HEK293 (cell line): ENCODE measurements at regions not wholly inside any gene's neighbourhood (a gene's known extent, or its start where the extent isn't known, plus 50 kb on each side); places are given as distances from the start of the nearest gene placed in this dataset.
A peak's percentile ranks its signal among the peaks of the same experiment; 100 is the strongest.

Experiments used
- CTCF ChIA-PET: fragments of 350-600 bp; formaldehyde crosslinking; extraction: SDS; loops from one replicate; lab custom pipeline; 2021; ENCODE audit warnings: antibody characterized with exemption; lab: Yijun Ruan, JAX
- POLR2A ChIA-PET: fragments of 300-600 bp; formaldehyde crosslinking; extraction: SDS; loops from one replicate; lab custom pipeline; 2020; ENCODE audit warnings: antibody characterized with exemption, inconsistent platforms; lab: Yijun Ruan, JAX
- H3K27ac ChIP-seq: fragments of 200-500 bp; sonication (Bioruptor generic); 2 replicates; pipeline ENCODE4 v1.5.1; 2014; ENCODE audit warnings: low read depth, low read length, control low read depth, inconsistent platforms; ENCODE audit errors: extremely low read depth
- H3K36me3 ChIP-seq, 2 experiments: fragments of 200-500 bp in 1 of 2; sonication (Bioruptor generic) in 1 of 2; 1 replicate in 1 of 2; 2 replicates in 1 of 2; pipeline ENCODE4 v1.5.1; 2014 to 2017; ENCODE audit warnings: inconsistent platforms in 2 of 2, low read length in 2 of 2; ENCODE audit not compliant: control insufficient read depth in 2 of 2, insufficient read depth in 1 of 2
- H3K4me1 ChIP-seq: fragments of 200-500 bp; sonication (Bioruptor generic); 2 replicates; pipeline ENCODE4 v1.5.1; 2014; ENCODE audit warnings: mild to moderate bottlenecking, low read length, inconsistent platforms; ENCODE audit not compliant: control insufficient read depth, insufficient read depth
- H3K4me3 ChIP-seq: 2 replicates; pipeline ENCODE4 v1.5.1; 2011; ENCODE audit warnings: low read depth, mild to moderate bottlenecking, control low read depth, low read length, moderate library complexity
- H3K9me3 ChIP-seq: fragments of 200-500 bp; sonication (Bioruptor generic); 2 replicates; pipeline ENCODE4 v1.5.1; 2014; ENCODE audit warnings: low read depth, low read length, inconsistent platforms; ENCODE audit not compliant: control insufficient read depth, insufficient read depth
- GLIS1 ChIP-seq: fragments of 450-650 bp; formaldehyde crosslinking; IDR thresholded peaks from 2 replicates; pipeline ENCODE4 v1.5.1; 2016; ENCODE audit warnings: missing biosample characterization, missing genetic modification characterization
- MYNN ChIP-seq: fragments of 450-650 bp; formaldehyde crosslinking; IDR thresholded peaks from 2 replicates; pipeline ENCODE4 v1.5.1; 2016; ENCODE audit warnings: missing biosample characterization, missing genetic modification characterization, borderline replicate concordance
- RBAK ChIP-seq: fragments of 450-650 bp; formaldehyde crosslinking; IDR thresholded peaks from 2 replicates; pipeline ENCODE4 v1.5.1; 2016; ENCODE audit warnings: missing biosample characterization, missing genetic modification characterization
- ZBTB17 ChIP-seq: fragments of 450-650 bp; formaldehyde crosslinking; IDR thresholded peaks from 2 replicates; pipeline ENCODE4 v1.5.1; 2016; ENCODE audit warnings: missing biosample characterization, missing genetic modification characterization
- ZFP41 ChIP-seq: fragments of 450-650 bp; formaldehyde crosslinking; IDR thresholded peaks from 2 replicates; pipeline ENCODE4 v1.5.1; 2016; ENCODE audit warnings: missing biosample characterization, missing genetic modification characterization, borderline replicate concordance
- ZIC2 ChIP-seq: fragments of 450-650 bp; formaldehyde crosslinking; IDR thresholded peaks from 2 replicates; pipeline ENCODE4 v1.5.1; 2016; ENCODE audit warnings: missing biosample characterization, missing genetic modification characterization
- ZNF146 ChIP-seq: fragments of 450-650 bp; formaldehyde crosslinking; IDR thresholded peaks from 2 replicates; pipeline ENCODE4 v1.5.1; 2016; ENCODE audit warnings: missing biosample characterization, missing genetic modification characterization
- ZNF202 ChIP-seq: fragments of 450-650 bp; formaldehyde crosslinking; IDR thresholded peaks from 2 replicates; pipeline ENCODE4 v1.5.1; 2016; ENCODE audit warnings: missing biosample characterization, missing genetic modification characterization, borderline replicate concordance
- ZNF391 ChIP-seq: fragments of 450-650 bp; formaldehyde crosslinking; IDR thresholded peaks from 2 replicates; pipeline ENCODE4 v1.5.1; 2016; ENCODE audit warnings: low read depth, missing biosample characterization, missing genetic modification characterization, borderline replicate concordance
- ZNF521 ChIP-seq: fragments of 450-650 bp; formaldehyde crosslinking; IDR thresholded peaks from 2 replicates; pipeline ENCODE4 v1.5.1; 2017; ENCODE audit warnings: missing biosample characterization, mild to moderate bottlenecking, missing genetic modification characterization
- ZNF76 ChIP-seq: fragments of 450-650 bp; formaldehyde crosslinking; IDR thresholded peaks from 2 replicates; pipeline ENCODE4; 2016; ENCODE audit warnings: low read depth, missing biosample characterization, missing genetic modification characterization, borderline replicate concordance
- TF ChIP-seq, protein P1 (sequence below): fragments of 450-650 bp; formaldehyde crosslinking; IDR thresholded peaks from 2 replicates; pipeline ENCODE4 v1.5.1; 2017; ENCODE audit warnings: missing biosample characterization, mild to moderate bottlenecking, missing genetic modification characterization, moderate library complexity
- TF ChIP-seq, protein P2 (sequence below): fragments of 450-650 bp; formaldehyde crosslinking; IDR thresholded peaks from 2 replicates; pipeline ENCODE4 v1.5.1; 2017; ENCODE audit warnings: missing biosample characterization, missing genetic modification characterization
- TF ChIP-seq, protein P3 (sequence below): fragments of 450-650 bp; formaldehyde crosslinking; conservative IDR thresholded peaks from 2 replicates; pipeline ENCODE4 v1.5.1; 2016; ENCODE audit warnings: low read depth, missing biosample characterization, missing genetic modification characterization
- TF ChIP-seq, protein P4 (sequence below): fragments of 450-650 bp; formaldehyde crosslinking; IDR thresholded peaks from 2 replicates; pipeline ENCODE4 v1.5.1; 2016; ENCODE audit warnings: missing biosample characterization, missing genetic modification characterization
- TF ChIP-seq, protein P5 (sequence below): fragments of 450-650 bp; formaldehyde crosslinking; IDR thresholded peaks from 2 replicates; pipeline ENCODE4 v1.5.1; 2016; ENCODE audit warnings: missing biosample characterization, missing genetic modification characterization
- TF ChIP-seq, protein P6 (sequence below): fragments of 450-650 bp; formaldehyde crosslinking; IDR thresholded peaks from 2 replicates; pipeline ENCODE4 v1.5.1; 2016; ENCODE audit warnings: missing biosample characterization, missing genetic modification characterization, borderline replicate concordance
- TF ChIP-seq, protein P7 (sequence below): fragments of 450-650 bp; formaldehyde crosslinking; IDR thresholded peaks from 2 replicates; pipeline ENCODE4 v1.5.1; 2016; ENCODE audit warnings: missing biosample characterization, missing genetic modification characterization

DNA sequence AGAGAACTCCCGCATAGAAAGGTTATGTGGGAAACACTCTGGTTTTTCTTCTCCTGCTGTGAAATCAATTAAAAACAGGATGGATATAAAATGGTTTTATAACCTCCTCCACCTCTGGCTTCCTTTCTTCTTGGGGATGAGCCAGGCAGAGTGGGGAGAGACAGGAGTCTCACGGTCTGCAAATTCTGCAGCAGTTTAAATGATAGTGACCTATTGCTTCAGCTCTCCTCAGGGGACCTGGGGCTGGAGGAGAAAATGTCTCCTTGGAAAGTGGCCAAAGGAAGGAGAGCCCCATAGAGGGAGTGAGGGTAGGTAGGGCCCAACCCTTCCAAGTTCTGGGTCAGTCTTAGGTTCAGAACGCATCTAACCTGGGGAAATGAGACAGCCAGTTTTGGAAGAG, 118.8 kb downstream of the MTX3 start:
- ChIA-PET CTCF (interaction anchor here (0.6 kb wide), 1 partner anchor 10 kb away, joined by 4 read pairs; no protein-coding TSS in a partner anchor), POLR2A (no interaction called here)
- no peak overlapping the region for H3K27ac ChIP-seq
- H3K4me1 ChIP-seq = no peaks in the 10 kb centered on the region
- H3K4me3 ChIP-seq = no peak overlapping the region
- H3K36me3 ChIP-seq = no peaks in the 10 kb centered on the region
- no peaks in the 10 kb centered on the region for H3K9me3 ChIP-seq
- TF ChIP-seq ZIC2 (tag by site-specific recombination) (peak; percentile 47; the same call in 1 of the 2 replicates), GLIS1 (tag by site-specific recombination) (0 out of 2 replicates have a peak, but pooled peaks have one; percentile 9)
- TF ChIP-seq, protein P1, sequence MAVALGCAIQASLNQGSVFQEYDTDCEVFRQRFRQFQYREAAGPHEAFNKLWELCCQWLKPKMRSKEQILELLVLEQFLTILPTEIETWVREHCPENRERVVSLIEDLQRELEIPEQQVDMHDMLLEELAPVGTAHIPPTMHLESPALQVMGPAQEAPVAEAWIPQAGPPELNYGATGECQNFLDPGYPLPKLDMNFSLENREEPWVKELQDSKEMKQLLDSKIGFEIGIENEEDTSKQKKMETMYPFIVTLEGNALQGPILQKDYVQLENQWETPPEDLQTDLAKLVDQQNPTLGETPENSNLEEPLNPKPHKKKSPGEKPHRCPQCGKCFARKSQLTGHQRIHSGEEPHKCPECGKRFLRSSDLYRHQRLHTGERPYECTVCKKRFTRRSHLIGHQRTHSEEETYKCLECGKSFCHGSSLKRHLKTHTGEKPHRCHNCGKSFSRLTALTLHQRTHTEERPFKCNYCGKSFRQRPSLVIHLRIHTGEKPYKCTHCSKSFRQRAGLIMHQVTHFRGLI (tag by site-specific recombination) = no peak

DNA sequence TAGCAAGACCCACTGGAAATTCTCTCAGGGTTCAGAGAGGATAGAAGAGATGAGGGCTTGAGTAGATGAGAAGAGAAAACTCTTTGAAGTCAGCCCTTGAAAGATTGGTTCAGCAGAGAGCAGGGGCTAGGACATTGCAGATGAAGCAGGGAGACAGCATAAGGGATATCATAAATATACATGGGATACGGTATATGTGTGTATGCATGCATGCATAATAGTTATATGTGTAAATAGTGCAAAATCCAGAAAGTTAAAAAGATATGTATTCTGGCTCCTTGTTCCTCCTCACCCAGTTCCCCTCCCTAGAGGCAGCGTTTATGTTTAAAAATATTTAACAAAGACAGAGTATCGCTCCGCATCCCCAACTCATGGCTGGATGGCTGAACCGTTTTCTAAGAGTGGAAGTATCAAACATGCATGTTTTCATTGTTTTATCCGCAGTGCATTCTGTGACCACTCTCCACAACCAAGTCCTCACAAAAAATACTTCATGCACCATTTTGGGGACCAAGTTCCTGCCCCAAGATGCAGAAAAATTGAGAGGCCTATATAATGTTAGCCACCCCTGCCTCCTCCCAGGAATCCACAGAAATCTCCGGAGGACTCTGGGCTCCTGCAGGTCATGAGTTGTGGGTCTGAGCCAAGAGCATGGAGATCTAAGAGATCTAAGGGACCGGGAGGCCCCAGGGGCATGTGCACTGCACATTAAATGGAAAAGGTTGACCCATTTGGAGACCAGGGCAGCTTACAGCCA, 119.5 kb downstream of the MTX3 start:
- Histone ChIP-seq H3K4me3 (no peak overlapping the region), H3K27ac (no peak overlapping the region), H3K9me3 (no peaks in the 10 kb centered on the region), H3K4me1 (no peaks in the 10 kb centered on the region), H3K36me3 (no peaks in the 10 kb centered on the region)
- ChIA-PET POLR2A (no interaction called here), CTCF (interaction anchor here (0.6 kb wide), 1 partner anchor 9 kb away, joined by 4 read pairs; no protein-coding TSS in a partner anchor)
- TF ChIP-seq, protein P2, sequence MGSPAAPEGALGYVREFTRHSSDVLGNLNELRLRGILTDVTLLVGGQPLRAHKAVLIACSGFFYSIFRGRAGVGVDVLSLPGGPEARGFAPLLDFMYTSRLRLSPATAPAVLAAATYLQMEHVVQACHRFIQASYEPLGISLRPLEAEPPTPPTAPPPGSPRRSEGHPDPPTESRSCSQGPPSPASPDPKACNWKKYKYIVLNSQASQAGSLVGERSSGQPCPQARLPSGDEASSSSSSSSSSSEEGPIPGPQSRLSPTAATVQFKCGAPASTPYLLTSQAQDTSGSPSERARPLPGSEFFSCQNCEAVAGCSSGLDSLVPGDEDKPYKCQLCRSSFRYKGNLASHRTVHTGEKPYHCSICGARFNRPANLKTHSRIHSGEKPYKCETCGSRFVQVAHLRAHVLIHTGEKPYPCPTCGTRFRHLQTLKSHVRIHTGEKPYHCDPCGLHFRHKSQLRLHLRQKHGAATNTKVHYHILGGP (tag by site-specific recombination) = no peak
- no peak for TF ChIP-seq RBAK (tag by site-specific recombination)
- no peak for TF ChIP-seq ZNF521 (tag by site-specific recombination)
- no peak for TF ChIP-seq ZBTB17 (tag by site-specific recombination)
- no peak for TF ChIP-seq ZNF391
- no peak for TF ChIP-seq ZNF202 (tag by site-specific recombination)
- TF ChIP-seq ZNF146 (tag by site-specific recombination) = no peak
- TF ChIP-seq, protein P3, sequence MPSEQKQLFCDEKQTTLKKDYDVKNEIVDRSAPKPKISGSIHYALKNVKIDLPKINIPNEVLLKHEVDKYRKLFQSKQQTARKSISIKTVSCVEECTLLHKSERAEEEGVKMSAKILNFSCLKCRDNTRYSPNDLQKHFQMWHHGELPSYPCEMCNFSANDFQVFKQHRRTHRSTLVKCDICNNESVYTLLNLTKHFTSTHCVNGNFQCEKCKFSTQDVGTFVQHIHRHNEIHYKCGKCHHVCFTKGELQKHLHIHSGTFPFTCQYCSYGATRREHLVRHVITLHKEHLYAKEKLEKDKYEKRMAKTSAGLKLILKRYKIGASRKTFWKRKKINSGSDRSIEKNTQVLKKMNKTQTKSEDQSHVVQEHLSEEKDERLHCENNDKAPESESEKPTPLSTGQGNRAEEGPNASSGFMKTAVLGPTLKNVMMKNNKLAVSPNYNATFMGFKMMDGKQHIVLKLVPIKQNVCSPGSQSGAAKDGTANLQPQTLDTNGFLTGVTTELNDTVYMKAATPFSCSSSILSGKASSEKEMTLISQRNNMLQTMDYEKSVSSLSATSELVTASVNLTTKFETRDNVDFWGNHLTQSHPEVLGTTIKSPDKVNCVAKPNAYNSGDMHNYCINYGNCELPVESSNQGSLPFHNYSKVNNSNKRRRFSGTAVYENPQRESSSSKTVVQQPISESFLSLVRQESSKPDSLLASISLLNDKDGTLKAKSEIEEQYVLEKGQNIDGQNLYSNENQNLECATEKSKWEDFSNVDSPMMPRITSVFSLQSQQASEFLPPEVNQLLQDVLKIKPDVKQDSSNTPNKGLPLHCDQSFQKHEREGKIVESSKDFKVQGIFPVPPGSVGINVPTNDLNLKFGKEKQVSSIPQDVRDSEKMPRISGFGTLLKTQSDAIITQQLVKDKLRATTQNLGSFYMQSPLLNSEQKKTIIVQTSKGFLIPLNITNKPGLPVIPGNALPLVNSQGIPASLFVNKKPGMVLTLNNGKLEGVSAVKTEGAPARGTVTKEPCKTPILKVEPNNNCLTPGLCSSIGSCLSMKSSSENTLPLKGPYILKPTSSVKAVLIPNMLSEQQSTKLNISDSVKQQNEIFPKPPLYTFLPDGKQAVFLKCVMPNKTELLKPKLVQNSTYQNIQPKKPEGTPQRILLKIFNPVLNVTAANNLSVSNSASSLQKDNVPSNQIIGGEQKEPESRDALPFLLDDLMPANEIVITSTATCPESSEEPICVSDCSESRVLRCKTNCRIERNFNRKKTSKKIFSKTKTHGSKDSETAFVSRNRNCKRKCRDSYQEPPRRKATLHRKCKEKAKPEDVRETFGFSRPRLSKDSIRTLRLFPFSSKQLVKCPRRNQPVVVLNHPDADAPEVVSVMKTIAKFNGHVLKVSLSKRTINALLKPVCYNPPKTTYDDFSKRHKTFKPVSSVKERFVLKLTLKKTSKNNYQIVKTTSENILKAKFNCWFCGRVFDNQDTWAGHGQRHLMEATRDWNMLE (tag by site-specific recombination) = no peak
- TF ChIP-seq, protein P4, sequence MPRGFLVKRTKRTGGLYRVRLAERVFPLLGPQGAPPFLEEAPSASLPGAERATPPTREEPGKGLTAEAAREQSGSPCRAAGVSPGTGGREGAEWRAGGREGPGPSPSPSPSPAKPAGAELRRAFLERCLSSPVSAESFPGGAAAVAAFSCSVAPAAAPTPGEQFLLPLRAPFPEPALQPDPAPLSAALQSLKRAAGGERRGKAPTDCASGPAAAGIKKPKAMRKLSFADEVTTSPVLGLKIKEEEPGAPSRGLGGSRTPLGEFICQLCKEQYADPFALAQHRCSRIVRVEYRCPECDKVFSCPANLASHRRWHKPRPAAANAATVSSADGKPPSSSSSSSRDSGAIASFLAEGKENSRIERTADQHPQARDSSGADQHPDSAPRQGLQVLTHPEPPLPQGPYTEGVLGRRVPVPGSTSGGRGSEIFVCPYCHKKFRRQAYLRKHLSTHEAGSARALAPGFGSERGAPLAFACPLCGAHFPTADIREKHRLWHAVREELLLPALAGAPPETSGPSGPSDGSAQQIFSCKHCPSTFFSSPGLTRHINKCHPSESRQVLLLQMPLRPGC = no peak
- TF ChIP-seq, protein P5, sequence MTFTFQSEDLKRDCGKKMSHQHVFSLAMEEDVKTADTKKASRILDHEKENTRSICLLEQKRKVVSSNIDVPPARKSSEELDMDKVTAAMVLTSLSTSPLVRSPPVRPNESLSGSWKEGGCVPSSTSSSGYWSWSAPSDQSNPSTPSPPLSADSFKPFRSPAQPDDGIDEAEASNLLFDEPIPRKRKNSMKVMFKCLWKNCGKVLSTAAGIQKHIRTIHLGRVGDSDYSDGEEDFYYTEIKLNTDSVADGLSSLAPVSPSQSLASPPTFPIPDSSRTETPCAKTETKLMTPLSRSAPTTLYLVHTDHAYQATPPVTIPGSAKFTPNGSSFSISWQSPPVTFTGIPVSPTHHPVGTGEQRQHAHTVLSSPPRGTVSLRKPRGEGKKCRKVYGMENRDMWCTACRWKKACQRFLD (tag by site-specific recombination) = no peak
- TF ChIP-seq ZNF76 (tag by site-specific recombination) = no peak
- TF ChIP-seq MYNN = no peak
- no peak for TF ChIP-seq ZFP41 (tag by site-specific recombination)
- TF ChIP-seq, protein P6, sequence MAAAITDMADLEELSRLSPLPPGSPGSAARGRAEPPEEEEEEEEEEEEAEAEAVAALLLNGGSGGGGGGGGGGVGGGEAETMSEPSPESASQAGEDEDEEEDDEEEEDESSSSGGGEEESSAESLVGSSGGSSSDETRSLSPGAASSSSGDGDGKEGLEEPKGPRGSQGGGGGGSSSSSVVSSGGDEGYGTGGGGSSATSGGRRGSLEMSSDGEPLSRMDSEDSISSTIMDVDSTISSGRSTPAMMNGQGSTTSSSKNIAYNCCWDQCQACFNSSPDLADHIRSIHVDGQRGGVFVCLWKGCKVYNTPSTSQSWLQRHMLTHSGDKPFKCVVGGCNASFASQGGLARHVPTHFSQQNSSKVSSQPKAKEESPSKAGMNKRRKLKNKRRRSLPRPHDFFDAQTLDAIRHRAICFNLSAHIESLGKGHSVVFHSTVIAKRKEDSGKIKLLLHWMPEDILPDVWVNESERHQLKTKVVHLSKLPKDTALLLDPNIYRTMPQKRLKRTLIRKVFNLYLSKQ (tag by site-specific recombination) = no peak
- TF ChIP-seq, protein P7, sequence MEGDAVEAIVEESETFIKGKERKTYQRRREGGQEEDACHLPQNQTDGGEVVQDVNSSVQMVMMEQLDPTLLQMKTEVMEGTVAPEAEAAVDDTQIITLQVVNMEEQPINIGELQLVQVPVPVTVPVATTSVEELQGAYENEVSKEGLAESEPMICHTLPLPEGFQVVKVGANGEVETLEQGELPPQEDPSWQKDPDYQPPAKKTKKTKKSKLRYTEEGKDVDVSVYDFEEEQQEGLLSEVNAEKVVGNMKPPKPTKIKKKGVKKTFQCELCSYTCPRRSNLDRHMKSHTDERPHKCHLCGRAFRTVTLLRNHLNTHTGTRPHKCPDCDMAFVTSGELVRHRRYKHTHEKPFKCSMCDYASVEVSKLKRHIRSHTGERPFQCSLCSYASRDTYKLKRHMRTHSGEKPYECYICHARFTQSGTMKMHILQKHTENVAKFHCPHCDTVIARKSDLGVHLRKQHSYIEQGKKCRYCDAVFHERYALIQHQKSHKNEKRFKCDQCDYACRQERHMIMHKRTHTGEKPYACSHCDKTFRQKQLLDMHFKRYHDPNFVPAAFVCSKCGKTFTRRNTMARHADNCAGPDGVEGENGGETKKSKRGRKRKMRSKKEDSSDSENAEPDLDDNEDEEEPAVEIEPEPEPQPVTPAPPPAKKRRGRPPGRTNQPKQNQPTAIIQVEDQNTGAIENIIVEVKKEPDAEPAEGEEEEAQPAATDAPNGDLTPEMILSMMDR (tag by site-specific recombination) = no peak
